GM18498 (cell line): ENCODE measurements at regions not wholly inside any gene's neighbourhood (a gene's known extent, or its start where the extent isn't known, plus 50 kb on each side); places are given as distances from the start of the nearest gene placed in this dataset.
"Not testable (repeated sequence)": the region's sequence is repeated elsewhere in the genome, so short reads cannot be mapped to it uniquely, and the experiment has no call there.

Experiments used
- ATAC-seq: cut with Tn5 transposase; IDR thresholded peaks from one replicate; pipeline ENCODE4 v1.9.1; 2021; ENCODE audit warnings: mild to moderate bottlenecking, moderate library complexity; ENCODE audit not compliant: unreplicated experiment

DNA sequence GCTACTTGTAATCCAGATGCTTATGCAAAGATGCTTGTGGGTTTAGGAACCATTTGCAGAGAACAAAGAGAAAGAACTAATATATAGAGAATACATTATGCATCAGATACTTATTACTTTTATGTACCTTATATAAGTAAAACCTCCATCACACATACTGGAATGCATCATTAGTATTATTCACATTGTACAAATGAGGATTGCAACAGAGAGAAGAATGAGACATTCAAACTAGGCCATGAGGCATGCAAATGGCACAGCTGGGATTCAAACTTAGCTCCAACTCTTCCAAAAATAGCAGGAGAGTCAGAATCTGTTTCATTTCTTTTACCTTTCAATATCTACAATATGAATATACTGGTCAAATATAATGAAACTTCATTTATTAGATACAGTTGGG lies 1001.4 kb upstream of the ADAMTS5 start:
- ATAC-seq, result not testable (repeated sequence)

DNA sequence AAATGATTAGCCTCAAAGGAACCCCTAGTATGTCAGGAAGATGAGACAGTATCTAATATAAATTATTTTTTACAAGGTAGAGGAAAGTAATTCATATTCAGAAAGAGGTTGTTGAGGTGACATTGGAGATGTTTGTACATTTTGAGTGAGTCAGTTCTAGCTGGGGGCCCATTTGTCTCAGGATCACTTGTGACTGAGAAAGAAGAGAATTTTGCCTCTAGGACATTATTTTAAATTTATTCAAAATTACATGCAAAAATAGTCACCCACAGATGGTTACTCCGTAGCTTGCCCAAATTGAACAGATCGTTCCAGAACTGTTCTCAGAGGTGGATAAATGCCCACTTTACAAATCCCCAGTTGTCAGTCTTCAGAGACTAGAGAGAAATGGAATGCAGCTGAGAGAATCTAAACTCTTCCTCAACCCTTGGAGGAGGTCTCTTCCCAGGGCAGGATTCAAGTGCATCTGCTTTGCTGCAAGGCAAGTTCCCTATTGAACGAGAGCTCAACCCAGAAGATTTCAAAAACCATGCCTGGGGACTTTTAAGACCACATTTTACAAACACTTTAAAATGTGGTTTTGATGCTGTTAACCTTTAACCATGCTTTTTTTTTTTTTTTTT lies 987.8 kb upstream of the ADAMTS5 start:
- ATAC-seq, result no peak

DNA sequence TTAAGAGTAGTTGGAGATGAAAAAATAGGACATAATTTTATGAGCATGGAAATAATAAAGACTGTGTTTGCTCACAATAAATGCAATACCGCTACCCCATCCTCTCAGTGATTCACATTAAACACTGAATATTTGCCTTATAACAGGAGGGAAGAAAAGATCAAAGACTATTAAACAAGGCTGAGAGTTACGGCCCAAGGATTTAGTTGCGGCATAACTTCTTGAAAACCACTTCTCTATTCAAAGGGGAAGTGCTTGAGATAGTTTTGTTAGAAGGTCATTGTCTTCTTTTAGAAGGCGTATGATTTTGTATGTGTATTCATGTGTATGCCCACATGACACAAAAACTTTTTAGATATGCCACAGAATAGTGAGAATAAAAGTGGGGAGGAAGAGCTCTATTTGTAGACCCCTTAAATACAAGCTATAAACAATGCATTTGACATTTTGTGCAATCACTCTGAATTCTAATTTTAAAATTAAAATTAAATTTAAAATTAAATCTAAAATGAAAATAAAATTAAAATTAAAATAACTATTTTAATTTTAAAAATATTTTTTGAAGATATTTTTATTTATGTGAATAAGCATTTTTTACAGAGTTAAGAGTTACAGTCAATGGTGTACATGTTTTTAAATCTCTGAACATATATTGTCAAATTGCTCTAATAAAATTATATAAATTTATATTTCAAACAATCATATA lies 986.6 kb upstream of the ADAMTS5 start:
- ATAC-seq, result no peak

DNA sequence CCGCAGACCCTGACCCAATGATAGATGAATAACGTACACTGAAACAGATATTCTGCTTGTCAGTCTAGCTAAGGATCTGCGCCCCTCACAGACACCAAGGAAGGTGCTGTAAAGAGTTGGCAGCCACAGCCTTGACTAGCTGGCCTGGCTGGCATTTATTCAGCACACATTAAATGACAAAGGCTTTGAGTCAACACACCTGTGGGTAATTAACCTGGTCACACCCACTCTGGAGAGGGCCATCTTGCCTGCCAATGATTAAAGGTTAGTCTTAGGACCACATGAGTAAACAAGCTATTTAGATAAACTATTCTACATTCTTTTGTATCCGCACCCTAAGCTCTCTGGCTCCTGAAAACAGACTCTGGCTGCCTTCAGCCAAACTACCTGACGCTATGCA lies 982.2 kb upstream of the ADAMTS5 start:
- ATAC-seq, result not testable (repeated sequence)

DNA sequence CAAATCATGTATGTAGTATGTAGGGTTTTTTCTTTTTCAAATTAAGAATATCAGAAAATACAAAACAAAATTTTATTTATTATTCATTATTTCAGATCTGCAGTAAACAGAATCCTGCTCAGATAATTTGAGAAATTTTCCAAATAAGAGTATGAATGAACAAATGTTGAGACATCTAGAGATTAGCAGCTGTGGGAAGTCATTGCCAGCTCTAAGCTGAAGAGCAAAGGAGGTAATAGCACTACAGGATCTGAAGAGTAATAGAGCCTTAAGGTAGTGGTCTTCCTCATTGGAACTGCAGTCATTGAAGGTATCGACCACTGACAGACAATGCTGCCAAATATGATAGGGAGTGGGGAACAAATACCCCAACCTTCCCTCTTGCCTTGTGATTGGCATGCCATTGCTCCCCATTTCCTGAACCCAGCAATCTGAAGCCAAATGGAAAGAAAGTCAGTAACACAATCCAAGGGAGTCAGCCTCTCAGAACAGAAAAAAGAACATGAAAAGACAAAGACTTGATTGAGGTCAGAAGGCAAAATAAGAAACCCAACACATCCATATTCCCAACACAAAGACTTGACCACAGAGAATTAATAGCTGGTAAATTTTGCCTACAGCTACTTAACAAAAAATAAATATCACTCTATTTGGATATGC lies 963.4 kb upstream of the ADAMTS5 start:
- ATAC-seq, result not testable (repeated sequence)

DNA sequence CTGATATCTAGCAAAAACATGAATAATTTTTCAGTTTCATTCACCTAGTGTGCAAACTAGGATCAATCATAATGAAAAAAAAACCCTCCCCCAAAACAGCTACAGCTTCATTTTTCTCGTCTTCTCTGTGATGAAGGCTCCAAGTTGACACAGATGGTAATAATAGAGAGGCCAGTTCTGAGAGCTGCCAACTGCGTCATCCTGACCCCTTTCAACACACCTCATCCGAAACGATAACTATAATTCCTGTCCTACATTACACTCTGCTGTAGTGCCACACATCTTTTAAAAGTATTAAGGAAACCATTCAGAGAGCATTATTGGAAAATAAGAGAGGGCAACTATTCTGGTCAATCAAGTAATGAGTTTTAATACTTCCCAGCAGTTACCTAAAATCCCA lies 962.3 kb upstream of the ADAMTS5 start:
- not testable (repeated sequence) for ATAC-seq

DNA sequence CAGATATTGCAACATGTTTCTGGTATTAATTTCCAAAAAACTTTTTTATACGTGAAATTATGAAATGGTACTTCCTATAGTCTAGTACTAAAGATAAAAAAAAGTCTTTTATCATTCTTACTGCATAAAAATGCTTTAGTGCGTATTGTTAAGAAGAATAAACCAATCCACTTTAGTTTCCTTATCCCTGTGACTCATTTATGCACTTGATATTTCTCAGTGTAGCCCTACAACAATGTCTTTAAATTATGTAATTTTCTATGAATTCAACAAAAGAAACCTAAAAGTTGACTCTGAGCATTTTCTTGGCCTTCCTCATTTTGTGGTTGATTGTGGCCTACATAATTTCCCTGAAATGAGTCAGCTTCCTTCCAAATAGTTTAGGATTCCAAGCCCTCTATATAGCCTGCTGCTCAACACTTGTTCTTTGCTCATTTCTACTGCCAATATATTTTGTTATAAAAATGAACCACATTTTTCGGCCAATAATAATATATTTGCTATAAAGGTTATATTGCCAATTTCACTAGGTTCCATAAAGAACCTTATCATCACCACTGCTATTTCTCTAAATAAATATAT lies 961.7 kb upstream of the ADAMTS5 start:
- not testable (repeated sequence) for ATAC-seq

DNA sequence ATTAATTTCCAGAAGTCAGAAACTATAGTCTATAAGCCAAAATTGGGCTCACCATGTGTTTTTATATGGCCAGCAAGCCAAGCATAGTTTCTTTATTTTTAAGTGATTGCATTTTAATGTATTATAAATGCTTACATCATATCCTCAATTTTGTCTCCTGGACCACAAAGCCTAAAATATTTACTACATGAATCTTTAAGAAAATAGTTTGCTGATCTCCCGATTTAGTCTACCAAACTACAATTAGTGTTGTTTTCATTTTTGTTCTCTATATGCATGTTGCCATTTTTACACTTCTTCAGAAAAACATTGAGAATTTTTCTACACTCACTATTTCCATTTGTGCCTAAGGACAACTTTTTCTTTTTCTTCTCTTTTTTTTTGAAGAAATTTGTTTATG lies 954.5 kb upstream of the ADAMTS5 start:
- ATAC-seq, result not testable (repeated sequence)

DNA sequence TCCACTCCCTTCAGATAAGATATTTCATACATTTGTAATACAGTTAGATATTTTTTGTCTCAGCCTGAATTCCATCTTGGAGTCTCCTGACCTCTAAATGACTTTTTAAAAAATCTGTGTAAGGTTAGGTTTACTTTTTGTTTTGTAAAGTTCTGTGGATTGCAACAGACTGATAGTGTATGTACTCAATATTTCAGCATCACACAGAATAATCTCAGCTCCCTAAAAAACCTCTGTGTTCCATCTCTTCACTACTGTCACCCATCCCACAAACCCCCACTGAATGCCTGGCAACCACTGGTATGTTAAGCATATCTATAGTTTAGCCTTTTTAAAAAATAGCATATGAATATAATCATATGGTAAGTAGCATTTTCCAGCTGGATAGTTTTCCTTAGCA lies 951.1 kb upstream of the ADAMTS5 start:
- ATAC-seq, result not testable (repeated sequence)

DNA sequence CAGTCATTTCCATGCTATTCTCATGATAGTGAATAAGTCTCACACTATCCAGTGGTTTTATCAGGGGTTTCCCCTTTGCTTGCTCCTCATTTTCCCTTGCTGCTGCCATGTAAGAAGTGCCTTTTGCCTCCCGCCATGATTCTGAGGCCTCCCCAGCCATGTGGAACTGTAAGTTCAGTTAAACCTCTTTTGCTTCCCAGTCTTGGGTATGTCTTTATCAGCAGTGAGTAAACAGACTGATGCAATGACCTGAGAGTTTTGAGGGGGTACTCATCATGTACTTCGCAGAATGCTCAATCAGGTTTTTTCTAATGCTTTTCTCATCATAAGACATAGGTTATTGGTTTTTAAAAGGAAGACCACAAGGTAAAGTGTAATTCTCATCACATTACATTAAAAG lies 949.4 kb upstream of the ADAMTS5 start:
- not testable (repeated sequence) for ATAC-seq

DNA sequence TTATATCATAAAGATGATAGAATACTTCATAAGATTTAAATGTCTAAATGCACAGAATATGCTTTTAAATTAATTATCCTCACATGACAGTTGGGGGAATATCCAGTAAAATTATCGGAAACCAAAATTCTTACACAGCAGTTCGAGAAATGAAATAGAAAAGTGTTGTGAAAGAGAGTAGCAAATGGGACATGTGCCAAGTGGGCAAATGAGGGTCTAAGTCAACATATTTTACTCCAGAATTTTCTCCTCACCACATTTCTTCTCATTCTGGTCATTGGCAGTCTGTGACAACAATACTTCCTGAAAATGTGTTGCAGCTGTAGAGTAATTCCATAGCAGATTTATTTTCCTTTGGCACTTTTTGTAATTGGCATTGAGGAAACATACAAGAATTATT lies 945.2 kb upstream of the ADAMTS5 start:
- ATAC-seq, result not testable (repeated sequence)

DNA sequence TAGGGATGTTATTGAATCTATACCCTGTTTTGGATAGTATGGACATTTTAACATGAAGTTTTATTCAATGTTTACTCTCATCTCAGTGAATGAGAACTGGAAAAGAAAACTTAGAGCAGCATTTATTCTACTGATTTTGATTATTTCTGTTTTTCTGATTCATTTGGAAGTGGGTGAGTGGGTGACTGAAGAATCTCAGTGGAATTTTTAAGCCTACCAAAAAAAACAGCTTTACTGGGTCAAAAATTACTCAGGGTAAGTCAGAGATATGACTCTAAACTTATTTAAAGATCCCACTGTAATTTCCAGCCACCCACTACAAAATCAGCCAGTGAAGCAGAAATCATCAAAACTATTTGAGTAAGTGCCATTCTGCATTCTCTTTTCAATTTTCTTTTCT lies 942.6 kb upstream of the ADAMTS5 start:
- not testable (repeated sequence) for ATAC-seq

DNA sequence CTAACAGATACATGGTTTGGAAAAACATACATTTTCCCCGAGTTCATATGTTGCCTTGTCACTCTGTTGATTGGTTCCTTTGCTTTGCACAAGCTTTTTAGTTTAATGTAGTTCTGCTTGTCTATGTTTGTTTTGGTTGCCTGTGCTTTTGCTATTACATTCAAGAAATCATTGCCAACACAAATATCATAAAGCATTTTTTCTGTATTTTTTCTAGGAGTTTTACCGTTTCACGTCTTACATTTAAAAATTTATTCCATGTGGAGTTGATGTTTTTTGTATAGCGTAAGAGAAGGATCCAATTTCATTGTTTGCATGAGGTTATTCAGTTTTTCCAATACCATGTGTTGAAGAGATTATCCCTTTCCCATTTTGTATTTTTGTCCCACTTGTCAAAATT lies 941.9 kb upstream of the ADAMTS5 start:
- not testable (repeated sequence) for ATAC-seq

DNA sequence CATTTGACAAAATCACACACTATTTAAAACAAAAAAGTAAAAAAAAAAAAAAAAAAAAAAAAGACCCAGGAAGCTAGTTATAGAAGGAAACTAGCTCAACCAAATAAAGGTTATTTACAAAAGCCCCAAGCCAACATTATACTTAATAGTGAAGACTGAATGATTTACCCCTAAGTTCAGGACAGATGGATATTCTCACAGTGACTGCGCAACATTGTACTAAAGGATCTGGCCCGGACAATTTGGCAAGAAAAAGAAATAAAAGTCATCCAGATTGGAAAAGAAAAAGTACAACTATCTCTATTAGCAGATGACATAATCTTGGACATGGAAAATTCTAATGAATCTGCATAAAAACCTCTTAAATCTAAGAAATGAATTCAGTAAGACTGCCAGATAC lies 936.0 kb upstream of the ADAMTS5 start:
- not testable (repeated sequence) for ATAC-seq

DNA sequence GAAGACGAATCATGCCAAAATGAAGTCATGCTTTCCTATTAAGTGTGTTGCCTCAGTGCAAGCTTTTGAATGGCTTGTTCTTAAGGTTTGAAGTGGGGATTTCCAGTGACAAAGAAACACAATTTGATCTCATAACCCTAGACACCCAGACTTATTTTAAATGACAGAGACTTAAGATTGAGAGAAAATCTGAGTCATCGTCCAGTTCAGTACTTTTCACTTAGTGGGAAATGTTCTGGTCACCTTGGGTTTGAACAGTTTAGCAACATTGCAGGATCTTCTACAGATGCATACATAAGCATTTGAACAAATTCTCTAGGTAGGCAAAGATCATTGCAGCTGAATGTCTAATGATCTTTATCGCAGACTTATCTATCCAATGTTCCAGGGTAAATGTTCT lies 926.7 kb upstream of the ADAMTS5 start:
- ATAC-seq, result not testable (repeated sequence)

DNA sequence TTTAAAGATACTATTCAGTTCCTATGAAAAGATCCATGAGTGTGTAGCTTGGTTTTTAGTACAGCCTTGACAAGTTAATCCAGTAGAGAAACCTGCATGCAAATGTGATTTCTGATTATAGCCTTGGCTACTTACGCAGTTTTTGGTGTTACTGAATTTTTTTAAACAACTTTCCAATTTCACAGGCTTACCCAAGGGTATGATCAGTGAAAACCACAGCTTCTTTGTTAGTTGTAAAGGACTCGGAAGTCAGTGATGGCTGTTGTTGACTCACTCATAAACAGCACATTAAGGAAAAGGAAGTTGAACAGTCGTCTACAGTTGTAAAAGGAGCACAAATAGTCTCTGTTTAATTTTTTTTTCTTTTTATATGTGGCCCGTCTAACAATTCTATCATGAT lies 924.6 kb upstream of the ADAMTS5 start:
- ATAC-seq, result not testable (repeated sequence)

DNA sequence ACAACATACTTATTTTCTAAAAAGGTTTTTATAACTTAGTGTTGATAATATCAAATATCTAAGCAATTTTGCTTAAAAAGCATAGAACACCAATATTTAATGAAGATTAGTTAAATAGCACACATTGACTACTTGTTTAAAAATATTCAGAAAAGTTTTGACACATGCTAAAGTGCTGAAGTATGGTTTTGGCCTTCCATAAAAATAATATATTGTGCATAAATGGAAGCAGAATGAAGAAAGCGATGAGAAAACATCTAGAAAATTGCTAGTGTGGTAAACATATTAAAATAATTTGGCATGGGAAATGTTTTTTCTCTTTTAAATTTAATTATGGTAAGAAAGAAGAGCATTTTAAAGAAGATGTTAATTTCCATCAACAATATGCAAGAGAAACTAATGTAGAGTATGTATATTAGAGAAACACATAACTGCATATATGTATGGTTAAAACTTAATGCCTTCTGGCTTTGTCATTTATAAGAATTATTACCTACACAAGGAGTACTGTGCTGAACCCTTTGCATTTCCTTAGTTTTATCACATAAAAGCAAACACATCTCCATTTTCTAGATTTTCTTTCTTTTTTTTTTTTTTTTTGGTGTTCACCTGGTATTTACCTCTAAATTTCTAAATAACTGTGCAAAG lies 921.0 kb upstream of the ADAMTS5 start:
- not testable (repeated sequence) for ATAC-seq

DNA sequence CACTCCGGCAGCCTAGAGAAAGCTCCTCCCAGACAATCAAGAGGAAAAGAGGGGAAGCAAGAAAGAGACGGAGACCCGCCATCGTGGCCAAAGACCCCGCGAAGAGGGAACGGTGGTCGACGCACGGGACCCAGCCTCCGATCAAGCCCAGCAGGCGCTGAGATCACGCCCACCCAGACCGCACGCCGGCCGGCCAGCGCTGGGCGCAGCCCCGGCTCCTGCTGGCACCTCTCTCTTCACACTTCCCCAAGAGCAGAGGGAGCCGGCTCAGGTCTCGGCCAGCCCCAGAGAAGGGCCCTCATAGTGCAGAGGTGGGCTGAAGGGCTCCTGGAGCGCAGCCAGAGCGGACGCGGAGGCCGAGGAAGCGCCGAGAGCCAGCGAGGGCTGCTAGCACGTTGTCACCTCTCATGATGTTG lies 918.4 kb upstream of the ADAMTS5 start:
- ATAC-seq, result no peak

DNA sequence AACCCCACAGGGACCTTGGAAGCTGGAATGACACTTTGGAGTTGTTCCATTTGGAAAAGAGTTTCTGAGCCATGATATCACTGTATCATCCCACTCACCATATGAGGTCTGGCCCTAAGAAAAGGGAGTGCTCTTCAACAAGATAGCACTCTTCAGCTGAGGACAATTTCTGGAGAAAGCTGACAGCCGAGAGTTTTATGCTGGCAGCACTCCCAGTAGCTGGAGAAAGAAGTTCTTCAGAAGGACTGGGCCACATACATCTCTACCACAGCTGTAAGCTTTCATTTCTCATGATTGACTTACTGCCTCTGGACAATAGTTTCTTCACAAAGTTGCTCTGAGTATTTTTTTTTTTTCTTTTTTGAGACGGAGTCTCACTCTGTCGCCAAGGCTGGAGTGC lies 914.4 kb upstream of the ADAMTS5 start:
- not testable (repeated sequence) for ATAC-seq

DNA sequence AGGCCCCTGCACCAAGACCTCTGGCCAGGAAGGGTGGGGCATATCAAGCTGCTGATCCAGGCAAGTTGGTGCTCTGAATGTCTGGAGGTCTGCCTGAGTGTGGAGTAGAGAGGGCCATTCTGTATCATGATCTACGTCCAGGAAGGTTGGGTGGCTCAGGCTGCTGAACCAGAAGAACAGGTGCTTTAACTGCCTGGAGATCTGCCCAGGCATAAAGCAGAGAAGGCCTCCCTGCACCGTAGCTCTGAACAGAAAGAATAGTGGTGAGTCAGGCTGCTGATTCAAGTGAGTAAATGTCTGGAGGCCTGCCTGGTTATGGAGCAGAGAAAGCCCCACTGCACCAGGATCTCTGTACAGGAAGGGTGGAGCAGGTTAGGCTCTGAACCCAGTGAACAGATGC lies 905.5 kb upstream of the ADAMTS5 start:
- not testable (repeated sequence) for ATAC-seq

DNA sequence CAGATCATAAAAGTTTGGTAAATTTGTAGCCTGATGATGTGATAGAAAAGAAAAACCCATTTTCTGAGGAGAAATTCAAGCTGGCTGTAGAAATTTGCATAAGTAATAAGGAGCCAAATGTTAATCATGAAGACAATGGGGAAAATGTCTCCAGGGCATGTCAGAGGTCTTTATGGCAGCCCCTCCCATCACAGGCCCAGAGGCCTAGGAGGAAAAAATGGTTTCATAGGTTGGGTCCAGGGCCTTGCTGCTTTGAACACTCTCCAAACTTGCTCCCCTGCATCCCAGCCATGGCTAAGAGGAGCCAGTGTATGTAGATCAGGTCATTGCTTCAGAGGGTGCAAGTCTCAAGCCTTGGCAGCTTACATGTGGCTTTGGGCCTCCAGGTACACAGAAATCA lies 903.9 kb upstream of the ADAMTS5 start:
- not testable (repeated sequence) for ATAC-seq
